ENCODE measurements at regions not wholly inside any gene's neighbourhood (a gene's known extent, or its start where the extent isn't known, plus 50 kb on each side); places are given as distances from the start of the nearest gene placed in this dataset.

- TF ChIP-seq CTCF (IDR thresholded peaks at IDR 0.05) = no peak
- TF ChIP-seq EZH2 (IDR thresholded peaks at IDR 0.05; ENCODE audit: borderline replicate concordance, insufficient read depth, low read depth, low read length, poor library complexity, severe bottlenecking) = no peak
These were observed 263.9 kb upstream of the IGF1R start for GRCh38 chr15:98384328-98385029.
